Activated CD8-positive, alpha-beta memory T cell treated with anti-CD3 and anti-CD28 coated beads for 36 hours (primary cell): ENCODE measurements at regions not wholly inside any gene's neighbourhood (a gene's known extent, or its start where the extent isn't known, plus 50 kb on each side); places are given as distances from the start of the nearest gene placed in this dataset.

Experiments
- CTCF ChIA-PET: fragments of 350-600 bp; sonication (Branson Sonifier 250); formaldehyde crosslinking; loops from one replicate; lab custom pipeline; 2021; ENCODE audit warnings: antibody characterized with exemption; lab: Charles Lee
- POLR2A ChIA-PET: fragments of 350-600 bp; sonication (Branson Sonifier 250); formaldehyde crosslinking; loops from one replicate; lab custom pipeline; 2021; ENCODE audit warnings: antibody characterized with exemption; lab: Charles Lee

DNA sequence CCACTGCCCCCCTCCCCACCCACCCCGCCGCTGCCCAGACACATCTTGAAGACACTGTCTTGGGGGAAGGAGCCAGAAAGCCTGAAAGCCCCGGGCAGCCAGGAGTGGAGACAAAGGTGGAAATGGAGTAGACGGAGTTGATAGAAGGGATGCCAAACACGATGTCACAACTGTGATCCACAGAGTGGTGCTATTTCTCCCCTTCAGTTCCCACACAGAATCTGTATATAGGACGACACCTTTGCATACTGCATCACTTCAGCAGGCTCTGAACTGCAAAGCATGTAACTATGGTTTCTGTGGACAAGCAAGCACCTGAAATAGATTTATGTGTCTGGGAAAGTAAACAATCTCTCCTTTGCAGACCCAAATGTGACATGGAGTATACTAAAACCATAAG, 56.4 kb upstream of the F13A1 start:
- POLR2A ChIA-PET = no interaction called here
- CTCF ChIA-PET = no interaction called here

- ChIA-PET POLR2A (no interaction called here), CTCF (no interaction called here)
These were observed 57.2 kb upstream of the F13A1 start for GRCh38 chr6:6377621-6378020.

GRCh38 chr6:6379573-6379972, 59.1 kb upstream of the F13A1 start:
- POLR2A ChIA-PET = no interaction called here
- CTCF ChIA-PET = no interaction called here

DNA sequence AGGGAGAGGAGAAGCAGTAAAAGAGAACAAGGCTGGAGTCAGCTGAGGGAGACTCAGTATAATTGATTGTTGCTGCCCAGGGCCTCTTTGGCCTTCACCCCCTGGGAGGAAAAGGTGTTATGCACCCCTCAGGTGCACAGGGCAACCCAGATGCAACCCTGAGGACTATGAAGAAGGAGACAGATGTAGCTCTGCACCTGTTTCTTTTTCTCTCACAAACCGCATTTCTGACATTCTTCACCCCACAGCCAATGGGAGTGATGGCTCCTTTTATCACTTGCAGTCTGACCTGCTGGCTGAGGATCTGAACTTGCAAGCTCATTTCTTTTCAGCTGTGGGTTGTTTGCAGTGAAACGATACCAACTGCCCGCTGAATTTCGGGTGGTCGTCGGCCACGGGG, 64.1 kb upstream of the F13A1 start:
- ChIA-PET CTCF (no interaction called here), POLR2A (no interaction called here)

DNA sequence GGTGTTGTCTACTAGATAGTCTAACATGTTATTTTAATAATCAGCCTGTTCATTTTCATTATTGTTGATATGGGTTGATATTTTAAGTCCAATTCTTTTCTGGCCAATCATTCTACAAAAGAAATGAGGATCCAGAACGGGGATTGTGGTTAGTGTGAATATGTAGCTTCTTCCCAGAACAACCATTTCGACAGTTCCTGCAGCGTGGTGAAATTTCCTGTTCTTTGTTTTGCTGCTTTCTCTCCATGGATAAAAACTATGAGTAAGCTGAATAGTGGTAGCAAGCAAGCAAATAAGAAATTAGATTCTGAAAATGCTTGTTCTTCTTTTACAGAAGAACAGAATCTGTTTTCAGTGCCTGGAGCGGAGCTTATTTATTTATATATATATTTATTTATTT, 65.5 kb upstream of the F13A1 start:
- CTCF ChIA-PET = no interaction called here
- POLR2A ChIA-PET = interaction anchor here (0.6 kb wide), 1 partner anchor 1220 kb away, joined by 4 read pairs; no protein-coding TSS in a partner anchor

DNA sequence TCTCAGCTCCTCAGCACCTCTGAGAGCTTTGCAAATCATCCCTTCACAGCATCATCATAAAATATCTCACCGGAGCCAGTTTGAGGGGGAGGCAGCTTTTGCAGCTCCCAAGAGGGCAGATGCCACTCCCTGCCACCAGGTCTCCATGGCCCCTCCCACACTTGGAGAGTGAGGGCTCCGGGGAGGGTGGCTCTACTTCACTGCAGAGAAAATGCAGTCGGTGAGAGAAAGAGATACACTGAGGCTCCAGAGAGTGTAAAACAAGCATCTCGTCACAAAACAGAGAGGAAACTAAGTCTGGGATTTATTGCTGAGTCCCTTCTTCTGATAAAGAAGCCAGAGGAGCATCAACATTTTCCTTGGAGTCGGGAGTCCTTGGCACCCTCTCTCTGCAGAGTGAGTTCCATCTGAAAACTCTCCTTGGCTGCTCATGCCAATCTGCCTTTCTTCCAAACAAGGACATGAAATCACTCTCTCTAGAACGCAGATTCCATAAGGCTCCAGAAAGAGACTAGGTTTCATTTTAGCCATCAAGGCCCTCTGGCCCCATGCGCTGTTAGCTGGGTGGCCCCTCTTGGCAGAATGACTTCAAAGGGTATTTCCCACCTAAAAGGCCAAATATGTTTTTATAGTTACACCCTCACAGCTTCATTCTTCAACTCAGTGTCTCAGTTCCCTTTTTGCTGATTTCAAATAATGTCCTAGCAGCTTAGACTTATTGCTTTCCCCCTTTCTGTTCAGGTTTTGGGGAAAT, 70.6 kb upstream of the F13A1 start:
- ChIA-PET POLR2A (no interaction called here), CTCF (no interaction called here)

- ChIA-PET POLR2A (no interaction called here), CTCF (no interaction called here)
These were observed 72.0 kb upstream of the F13A1 start for GRCh38 chr6:6392214-6393068.

GRCh38 chr6:6393069-6393529, 72.6 kb upstream of the F13A1 start:
- ChIA-PET CTCF (no interaction called here), POLR2A (no interaction called here)

DNA sequence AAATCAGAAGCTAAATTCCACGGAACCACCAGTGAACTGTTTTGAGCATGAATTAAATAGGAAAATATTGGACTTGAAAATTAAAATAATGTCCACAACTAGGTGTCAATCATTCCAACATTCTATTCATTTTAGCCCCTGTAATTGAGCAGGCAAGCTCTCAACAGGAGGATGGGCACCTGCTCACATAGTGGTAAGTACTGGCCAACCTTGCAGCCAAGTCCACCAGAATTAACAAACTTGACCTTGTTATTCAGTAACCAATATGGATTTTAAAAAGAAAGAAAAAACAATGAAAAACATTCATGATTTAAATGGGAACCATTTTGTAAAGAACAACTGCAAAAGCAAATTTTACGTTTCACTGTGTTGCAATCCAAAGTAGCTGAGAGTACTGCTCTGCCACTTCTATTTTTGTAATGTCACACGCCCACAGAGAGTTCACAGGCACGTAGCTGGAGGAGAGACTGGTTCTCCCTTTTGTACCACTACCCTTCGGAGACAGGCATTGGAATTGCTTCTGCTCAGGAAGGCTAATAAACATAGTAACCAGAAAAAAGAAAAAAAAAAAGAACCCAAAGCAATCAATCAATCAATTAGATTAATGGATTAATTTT, 75.2 kb upstream of the F13A1 start:
- POLR2A ChIA-PET = no interaction called here
- CTCF ChIA-PET = no interaction called here

DNA sequence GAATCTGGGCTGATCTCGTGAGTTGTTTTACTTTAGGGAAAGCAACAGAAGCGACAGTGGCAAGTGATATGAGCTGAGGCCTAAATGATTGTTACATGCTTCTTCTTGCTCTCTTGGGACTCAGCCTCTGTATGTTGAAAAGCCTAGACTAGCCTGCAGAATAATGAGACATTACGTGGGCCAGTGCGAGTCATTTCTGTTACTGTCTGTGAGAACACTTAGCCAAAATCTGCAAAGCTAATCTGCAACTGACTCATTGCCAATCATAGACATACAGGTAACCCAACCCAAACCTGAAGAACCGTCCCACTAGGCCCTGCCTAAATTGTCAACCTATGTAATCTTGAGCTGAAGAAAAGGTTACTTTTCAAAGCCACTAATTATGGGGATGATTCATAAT, 77.4 kb upstream of the F13A1 start:
- POLR2A ChIA-PET = no interaction called here
- CTCF ChIA-PET = no interaction called here

DNA sequence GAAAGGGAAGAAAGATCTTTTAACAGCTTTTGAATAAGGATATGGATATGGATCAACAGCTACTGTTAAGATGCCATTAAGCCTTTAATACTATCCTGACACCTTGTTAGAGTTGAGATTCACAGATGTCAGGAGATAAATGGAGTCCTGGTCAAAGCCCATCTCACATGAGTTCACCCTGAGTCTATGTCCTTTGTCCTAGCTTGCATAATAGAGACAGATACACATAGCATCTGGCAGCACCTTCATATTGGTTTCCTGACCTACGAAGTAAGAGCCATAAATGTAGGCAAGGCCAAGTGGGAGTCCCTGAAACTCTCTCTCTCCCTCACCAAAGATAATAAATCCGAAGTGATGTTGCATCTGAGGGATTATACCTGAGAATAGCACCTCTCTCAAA, 79.1 kb upstream of the F13A1 start:
- POLR2A ChIA-PET = no interaction called here
- CTCF ChIA-PET = no interaction called here

- ChIA-PET CTCF (no interaction called here), POLR2A (no interaction called here)
These were observed 80.9 kb upstream of the F13A1 start for GRCh38 chr6:6401401-6401800.

GRCh38 chr6:6402006-6402405, 81.5 kb upstream of the F13A1 start:
- POLR2A ChIA-PET = no interaction called here
- CTCF ChIA-PET = no interaction called here

- POLR2A ChIA-PET = no interaction called here
- CTCF ChIA-PET = no interaction called here
These were observed 82.1 kb upstream of the F13A1 start for GRCh38 chr6:6402591-6402990.

DNA sequence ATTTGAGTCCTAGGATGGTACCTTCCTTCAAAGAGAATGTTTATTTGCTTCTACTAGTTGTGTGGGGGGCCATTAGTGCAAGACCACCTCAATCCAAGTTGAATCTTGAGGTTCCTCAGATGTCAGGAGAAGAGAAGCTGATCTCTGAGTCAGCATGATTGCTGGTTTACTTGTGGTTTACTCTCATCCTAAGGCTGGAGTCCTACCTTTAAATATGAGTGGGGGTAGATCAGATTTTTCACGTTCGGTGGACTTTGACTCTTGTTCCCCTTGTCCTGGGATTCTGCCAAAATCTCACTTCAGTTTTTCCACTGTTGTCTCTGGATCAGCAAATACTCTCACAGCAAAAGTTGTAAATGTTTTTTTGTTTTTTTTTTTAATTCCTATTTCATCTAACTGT, 84.6 kb upstream of the F13A1 start:
- ChIA-PET CTCF (no interaction called here), POLR2A (no interaction called here)

GRCh38 chr6:6405997-6406714, 85.7 kb upstream of the F13A1 start:
- CTCF ChIA-PET = interaction anchor here (0.6 kb wide), 1 partner anchor 1819 kb away, joined by 3 read pairs; no protein-coding TSS in a partner anchor
- POLR2A ChIA-PET = no interaction called here

GRCh38 chr6:6406715-6407070, 86.2 kb upstream of the F13A1 start:
- ChIA-PET POLR2A (no interaction called here), CTCF (interaction anchor here (0.6 kb wide), 1 partner anchor 1818 kb away, joined by 3 read pairs; no protein-coding TSS in a partner anchor)

DNA sequence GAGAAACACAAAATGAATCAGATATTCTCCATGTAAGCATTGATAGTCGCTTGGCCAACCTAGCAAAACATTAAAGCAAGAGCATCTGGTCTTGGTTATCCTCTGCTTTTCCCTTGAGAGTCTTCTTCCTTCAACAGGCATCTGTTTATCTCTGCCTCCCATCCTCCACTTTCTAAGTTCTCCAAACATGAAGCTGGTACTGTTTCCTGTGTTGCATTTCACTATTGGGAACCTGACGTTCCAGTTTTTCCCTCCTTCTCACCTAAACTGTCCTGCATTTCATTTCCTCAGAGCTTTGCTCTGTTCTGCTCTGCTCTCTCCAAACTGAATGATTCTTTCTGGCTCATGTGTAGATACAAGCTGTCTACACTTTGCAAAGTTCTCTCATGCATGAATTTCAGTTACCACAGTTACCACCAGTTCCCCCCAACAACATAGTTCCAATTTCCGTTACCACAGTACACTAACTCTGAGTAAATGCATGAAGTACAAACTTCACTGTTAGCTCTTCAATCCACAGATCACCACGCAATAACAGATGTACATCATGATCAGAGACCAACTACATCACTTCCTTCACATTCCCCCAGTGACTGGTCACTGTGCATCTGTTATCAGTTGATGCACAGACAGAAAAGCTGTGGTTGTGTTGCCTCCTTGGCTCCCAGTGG, 86.7 kb upstream of the F13A1 start:
- ChIA-PET CTCF (no interaction called here), POLR2A (no interaction called here)

DNA sequence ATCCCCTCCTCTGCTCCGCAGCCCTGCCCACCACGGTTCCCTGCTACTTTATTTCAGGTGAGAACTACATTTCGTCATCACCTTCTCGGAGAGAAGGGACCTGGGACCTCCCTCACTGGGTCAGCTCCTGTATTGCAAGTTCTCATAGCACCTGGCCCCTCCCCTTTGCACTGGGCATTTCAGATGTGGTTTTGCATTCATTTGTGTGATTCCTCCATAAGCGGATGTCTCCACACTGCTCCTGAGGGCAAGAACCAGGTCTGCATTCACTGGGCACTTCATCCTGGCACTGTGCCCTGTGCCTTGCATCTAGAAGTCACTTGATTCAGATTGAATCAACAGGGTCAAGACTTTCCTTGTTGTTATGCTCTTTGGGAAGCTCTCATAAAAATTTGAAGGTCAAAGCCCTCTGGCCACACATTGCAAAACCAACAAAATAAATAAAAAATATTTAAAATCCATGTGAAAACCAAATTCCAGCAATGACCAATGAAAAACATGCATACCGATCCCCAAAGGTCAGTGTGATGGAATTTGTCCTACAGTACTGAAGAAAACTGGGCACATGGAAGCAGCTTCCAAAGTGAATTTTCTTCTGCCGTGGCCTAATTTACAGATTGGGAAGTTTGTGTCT, 89.1 kb upstream of the F13A1 start:
- ChIA-PET CTCF (no interaction called here), POLR2A (no interaction called here)
